ENCODE measurements at regions not wholly inside any gene's neighbourhood (a gene's known extent, or its start where the extent isn't known, plus 50 kb on each side); places are given as distances from the start of the nearest gene placed in this dataset.

- TF ChIP-seq GATA2 (IDR thresholded peaks at IDR 0.05; ENCODE audit: low read depth, low read length), result no peak
- TF ChIP-seq GATA3 (IDR thresholded peaks at IDR 0.05; ENCODE audit: low read depth, low read length), result no peak
Measured at GRCh38 chr6:92361990-92362389, 1057.4 kb downstream of the EPHA7 start.
